HEK293T (cell line): ENCODE measurements at regions not wholly inside any gene's neighbourhood (a gene's known extent, or its start where the extent isn't known, plus 50 kb on each side); places are given as distances from the start of the nearest gene placed in this dataset.

Source experiments
- CTBP1 ChIP-seq: fragments of 450-650 bp; IDR thresholded peaks from 2 replicates; pipeline ENCODE4 v1.6.1; 2016; ENCODE audit warnings: borderline replicate concordance
- FOXM1 ChIP-seq: fragments of 450-650 bp; IDR thresholded peaks from 2 replicates; pipeline ENCODE4 v1.6.1; 2017; ENCODE audit warnings: mild to moderate bottlenecking, borderline replicate concordance
- HDGF ChIP-seq: fragments of 450-650 bp; IDR thresholded peaks from 2 replicates; pipeline ENCODE4 v1.6.1; 2017; ENCODE audit warnings: antibody characterized with exemption, borderline replicate concordance
- LEF1 ChIP-seq: fragments of 450-650 bp; IDR thresholded peaks from 2 replicates; pipeline ENCODE4 v1.6.1; 2017; ENCODE audit warnings: mild to moderate bottlenecking, borderline replicate concordance
- PKNOX1 ChIP-seq: fragments of 450-650 bp; IDR thresholded peaks from 2 replicates; pipeline ENCODE4 v1.6.1; 2016
- SP1 ChIP-seq: fragments of 450-650 bp; IDR thresholded peaks from 2 replicates; pipeline ENCODE4 v1.6.1; 2017
- TARDBP ChIP-seq: fragments of 450-650 bp; IDR thresholded peaks from 2 replicates; pipeline ENCODE4 v1.6.1; 2016

DNA sequence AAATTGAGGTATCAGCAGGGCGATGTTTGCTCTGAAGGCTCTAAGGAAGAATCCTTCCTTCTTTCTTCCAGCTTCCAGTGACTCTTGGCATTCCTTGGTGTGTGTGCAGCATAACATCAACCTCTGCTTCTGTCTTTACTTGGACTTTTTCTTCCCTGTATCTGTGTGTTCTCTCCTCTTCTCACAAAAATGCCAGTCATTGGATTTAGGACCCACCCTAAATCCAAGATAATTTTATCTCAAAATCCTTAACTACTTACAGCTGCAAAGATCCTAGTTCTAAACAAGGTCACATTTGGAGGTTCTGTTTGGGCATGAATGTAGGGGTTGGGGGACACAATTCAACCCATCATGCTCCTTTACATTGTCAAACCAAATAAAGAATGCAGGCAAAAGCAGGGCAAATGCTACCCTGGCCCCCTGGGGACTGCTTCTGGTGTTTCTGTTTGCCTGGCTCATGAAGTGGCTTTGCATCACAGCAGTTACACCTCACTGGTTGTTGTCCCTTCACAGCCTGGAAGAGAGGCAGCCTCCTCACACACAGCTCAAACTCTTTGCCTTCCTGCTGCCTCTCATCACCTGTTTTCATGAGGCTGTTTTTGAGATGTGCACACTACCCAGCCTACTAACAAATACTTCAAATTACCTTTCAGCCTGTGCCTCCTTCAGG, 64.8 kb upstream of the PLCXD3 start:
- no peak for TF ChIP-seq TARDBP
- TF ChIP-seq SP1: no peak
- TF ChIP-seq CTBP1: no peak
- no peak for TF ChIP-seq PKNOX1
- no peak for TF ChIP-seq LEF1
- no peak for TF ChIP-seq HDGF
- TF ChIP-seq FOXM1: no peak
